CD4-positive, alpha-beta T cell treated with Interleukin-21 for 1 hour (primary cell): ENCODE measurements at regions not wholly inside any gene's neighbourhood (a gene's known extent, or its start where the extent isn't known, plus 50 kb on each side); places are given as distances from the start of the nearest gene placed in this dataset.

Experiments used
- DNase-seq: peaks from one replicate; pipeline ENCODE4 v3.0.0-alpha.2; 2020

DNA sequence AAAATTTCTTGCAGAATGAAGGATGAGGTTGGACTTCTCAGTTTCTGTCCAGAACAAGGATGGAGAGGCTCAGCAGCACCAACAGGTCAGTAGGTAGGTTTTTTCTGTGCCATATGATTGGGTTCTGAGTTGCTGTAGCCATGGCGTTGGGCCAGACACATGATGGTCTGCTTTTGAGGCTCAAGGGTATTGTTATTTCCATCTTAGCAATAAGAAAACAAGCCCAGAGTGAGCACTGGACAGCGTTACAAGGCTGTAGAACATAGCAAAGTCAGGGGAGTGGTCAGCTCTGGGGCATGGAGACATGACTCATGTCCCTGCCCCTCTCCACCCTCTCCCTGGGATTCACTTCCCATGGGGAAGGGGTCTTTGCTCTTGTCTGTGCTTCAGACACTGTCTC lies 137.6 kb upstream of the TOPAZ1 start:
- DNase-seq = no peak

DNA sequence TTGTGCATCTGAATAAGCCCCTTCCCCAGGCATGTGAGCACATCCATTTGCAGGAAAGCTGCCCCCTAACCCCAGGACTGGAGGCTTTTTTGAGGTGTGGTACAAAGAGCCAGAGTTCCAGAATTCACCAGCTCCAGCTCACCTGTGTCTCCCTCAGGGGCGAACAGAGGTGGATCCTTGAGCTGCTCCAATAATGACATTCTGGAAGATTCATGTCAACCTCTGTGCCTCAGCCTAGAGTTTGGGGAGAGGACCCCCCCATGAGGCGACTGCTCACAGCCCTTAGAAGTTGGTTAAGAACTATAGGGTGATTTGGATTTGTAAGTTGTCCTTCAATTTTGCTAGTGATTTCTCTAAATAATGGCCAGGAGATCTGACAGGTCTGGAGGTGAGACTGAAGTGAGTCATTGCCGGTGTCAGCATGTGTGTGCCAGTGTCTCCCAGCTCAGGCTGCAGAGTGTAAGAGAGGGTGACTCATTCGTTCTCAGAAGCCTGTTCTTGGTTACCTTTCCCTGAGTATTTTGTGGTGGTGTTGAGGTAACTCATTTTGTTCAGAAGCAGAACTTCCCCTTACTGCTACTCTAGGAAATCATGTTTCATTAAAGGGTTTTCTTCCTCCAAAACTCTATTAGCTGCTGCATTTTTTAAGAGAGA lies 136.9 kb upstream of the TOPAZ1 start:
- DNase-seq = no peak

DNA sequence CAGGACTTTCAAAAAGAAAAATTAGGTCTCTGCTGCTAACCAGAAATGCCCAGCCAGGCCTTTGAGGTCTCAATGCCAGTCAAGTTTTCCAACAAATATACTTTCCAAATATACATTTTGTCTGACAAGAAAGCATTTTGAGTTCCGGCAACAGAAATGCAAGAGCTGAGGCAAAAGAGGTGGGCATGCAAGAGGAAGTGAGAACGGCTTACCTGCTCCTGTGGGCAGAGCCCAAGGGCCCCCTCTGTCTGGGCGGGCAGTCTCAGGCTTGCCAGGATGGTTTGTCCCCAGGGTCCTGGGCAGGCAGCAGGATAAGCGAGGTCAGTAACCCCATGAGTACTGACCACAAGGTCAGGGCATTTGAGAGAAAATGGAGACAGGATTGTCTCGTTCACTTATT lies 136.1 kb upstream of the TOPAZ1 start:
- DNase-seq = no peak

DNA sequence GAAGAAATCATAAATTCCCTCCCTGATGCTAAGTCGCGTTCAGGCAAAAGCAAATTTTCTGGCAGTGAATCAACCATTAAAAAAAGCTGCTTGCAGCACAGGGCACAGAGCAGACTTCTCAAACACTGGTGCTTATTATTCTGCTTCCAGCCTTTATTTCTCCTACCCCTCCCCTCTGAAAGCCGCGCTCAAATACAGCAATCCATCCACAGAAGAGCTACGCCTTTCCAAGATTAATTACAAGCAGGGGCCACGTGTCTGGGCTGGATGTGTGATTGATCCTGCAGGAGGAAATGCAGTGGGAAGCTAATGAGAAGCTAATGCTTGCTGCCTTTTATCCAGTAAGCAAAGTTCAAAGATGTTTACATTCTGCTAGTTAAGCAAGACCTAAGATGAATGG lies 134.9 kb upstream of the TOPAZ1 start:
- DNase-seq = no peak

DNA sequence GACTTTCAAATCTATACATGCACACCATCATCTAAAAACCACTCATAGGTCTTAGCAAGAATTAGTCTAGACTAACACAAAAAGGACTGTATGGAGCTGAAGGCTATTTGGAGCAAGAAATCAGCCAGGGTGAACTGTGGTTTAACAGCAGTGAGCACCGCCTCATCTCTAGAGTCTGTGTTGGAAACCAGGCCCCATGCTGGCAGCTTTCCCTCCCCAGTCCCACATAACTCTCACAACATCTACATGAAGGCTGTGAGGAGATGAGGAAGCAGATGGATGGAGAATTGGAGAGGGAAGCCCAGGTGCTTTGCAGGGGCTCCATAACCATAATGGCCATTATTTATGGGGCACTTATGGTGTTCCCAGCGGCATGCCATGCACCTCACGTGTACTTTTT lies 133.2 kb upstream of the TOPAZ1 start:
- DNase-seq = no peak

DNA sequence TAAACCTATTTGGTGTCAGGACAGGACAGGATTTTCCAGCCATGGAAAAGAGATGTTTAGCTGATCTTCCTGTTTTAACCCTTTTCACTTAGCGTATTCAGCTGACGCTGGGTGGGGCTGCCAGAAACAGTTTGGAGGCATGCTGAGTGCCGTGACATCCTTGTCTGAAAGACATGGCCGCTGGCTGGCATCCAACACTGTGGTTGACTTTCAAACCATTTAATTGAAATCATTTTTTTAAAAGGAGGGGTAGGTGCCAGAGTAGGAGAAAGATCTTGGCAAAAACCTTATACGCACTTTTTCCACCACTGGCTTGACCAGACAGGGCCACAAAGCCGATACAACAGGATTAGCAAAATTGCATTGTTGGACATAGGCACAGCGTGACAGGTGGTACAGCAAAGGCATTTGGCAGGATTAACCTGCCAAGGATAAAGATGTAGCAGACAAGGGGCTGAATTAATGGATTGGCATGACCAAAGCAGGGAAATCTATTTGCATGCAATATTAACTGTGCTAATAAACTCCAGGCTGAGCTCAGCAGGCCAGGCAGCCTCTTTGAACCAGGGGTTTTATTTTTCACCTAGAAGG lies 131.8 kb upstream of the TOPAZ1 start:
- no peak for DNase-seq

DNA sequence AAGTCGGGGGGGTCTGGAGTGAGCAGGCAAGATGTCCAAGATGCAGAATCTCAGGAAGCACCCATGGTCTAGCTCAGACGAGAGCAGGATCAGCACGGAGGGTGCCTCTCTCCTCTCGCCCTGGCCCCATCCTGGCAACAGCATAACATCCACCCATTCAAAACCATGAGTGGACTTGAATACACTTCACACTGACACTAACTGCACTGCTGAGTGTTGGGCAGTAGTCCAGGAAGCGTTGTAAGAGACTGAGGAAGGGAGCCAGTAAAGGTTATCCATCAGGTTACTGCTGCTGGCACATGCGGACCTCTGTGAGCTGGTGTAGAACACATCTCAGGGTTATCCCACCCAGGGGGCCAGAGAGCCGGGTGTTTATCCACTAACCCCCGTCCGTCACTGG lies 131.0 kb upstream of the TOPAZ1 start:
- no peak for DNase-seq

DNA sequence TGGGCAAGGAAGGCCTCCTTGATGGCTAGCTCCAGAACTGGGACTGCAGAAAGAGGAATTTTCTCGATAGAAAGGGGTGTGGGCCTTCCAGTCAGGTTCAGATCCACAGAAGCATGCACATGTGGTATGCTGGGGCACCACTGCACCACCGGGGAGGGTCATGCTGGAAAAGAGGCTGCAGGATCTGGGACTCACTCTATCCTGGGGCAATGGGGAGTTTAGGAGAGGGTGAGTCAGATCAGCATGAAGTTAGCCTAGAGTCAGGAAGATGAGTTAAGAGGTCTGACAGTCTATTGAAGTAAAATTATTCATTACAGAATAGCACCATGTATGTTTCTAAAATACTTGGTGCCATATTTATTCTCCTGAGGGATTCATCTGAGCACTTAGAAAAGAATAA lies 130.2 kb upstream of the TOPAZ1 start:
- DNase-seq = no peak

DNA sequence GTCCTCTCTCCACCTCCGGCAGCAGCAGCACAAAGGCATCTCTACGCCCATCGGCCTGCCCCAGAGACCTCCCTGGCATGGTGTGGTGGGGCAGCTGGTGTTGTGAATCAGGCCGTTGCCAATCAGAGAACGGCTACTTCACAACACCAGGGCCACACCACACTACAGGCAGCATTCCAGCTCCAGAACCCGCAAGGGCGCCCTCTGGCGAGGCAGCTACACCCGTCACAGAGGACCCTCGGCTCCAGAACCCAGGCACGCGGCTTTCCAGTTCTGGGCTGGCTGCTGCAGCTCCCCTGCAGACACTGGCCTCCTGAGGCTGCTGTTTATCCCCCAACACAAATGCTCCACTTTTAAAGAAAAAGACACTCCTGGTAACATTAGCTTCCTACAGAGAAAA lies 127.5 kb upstream of the TOPAZ1 start:
- peak; percentile 3 for DNase-seq

DNA sequence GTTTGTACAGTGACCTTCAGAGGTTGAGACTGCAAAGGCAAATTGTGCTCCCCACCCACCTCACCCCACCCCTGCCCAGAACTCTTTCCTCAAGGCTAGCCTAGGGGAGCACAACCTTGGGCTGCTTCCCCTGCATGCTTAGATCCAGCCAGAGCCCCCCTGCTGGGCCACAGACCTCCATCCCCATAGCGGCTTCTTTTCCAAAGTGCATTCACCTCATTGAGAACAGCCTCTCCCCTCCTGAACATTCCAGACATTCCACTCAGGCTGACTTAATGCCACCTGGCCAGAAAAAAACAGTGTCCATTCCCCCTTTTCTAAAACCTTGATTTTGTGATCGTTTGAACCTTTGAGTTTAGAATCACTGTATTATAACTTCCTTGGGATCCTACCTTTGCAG lies 124.4 kb upstream of the TOPAZ1 start:
- DNase-seq = no peak

DNA sequence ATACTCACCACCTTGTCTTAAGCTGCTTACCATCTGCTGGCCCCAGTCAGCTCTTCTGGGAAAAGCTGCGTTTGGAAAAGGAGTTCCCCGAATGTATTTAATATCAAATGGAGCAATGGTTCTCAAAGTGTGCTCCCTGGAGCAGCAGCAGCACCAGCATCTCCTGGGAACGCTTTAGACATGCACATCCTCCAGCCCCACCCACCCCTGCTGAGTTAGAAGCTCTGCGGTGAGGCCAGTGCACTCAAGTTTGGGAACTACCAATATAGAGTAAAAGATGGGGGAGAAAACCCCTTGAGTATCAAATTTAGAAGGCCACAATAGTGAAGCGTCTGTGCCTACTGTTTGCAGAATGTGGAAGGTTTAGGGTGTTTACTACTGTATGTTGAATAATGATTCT lies 124.0 kb upstream of the TOPAZ1 start:
- DNase-seq = no peak

DNA sequence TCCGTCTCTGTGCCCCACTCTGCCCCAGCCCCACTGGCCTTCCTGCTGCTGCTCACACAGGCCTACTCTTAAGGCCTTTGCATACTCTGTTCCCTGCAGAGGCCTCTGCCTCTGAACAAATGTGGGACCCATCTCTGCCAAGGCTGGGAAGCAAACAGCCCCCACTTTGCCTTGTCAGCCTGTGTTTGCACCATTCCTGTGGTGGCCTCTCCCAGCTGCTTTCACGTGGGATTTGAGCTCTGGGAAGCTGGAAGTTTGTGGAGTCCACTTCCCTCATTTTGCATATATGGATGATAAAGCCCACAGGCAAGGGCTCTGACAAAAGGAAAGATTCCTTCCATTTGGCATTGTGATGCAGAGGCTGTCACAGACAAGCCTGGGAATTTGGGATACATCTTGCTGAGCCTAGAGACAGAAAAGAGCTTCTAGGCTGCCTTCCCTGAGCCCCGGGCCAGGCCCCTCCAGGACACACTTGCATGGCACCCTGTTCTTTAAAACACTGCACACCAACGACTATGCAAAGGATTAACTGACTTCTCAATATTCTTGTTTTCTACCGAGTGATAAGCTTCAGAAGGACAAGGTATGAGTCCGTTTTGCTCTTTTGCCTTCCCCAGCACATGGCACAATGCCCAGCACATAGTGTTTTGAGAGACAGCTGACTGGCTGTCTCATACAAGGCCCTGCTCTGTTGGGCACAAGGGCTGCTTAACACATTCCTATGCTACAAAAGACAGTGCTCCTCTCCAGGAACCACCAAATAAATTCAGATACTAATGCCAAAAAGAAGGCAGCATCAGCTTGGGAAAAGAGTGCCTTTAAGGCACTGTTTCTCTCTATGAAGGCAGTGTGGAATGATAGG lies 120.7 kb upstream of the TOPAZ1 start:
- no peak for DNase-seq

DNA sequence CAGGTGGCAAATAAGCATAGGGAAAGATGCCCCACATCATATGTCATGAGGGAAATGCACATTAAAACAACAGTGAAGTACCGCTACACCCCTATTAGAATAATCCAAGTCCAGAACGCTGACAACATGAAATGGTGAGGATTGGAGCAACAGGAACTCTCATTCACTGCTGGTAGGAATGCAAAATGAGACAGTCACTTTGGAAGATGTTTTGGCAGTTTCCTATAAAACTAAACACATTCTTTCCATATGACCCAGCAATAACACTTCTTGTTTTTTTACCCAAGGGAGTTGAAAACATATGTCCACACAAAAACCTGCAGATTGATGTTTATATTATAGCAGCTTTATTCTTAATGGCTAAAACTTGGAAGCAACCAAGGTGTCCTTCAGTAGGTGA lies 116.4 kb upstream of the TOPAZ1 start:
- no peak for DNase-seq

DNA sequence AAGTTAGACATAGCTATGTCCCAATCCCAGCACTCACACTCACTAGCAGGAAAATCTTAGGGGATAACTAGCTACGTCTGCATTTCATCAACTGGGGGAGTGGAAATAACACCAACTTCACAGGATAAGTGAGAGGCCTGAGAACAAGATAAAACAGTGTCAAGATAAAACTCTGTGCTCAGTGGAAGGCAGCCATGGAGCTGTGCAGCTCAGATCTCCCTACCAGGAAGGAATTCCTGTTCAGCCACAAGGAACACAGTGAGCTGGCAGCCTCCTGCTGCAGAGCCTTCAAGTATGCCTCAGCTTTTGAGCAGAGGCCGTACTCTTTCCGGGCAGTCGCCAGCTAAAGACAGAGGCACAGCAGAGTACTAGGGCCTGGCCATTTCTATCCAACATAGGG lies 115.8 kb upstream of the TOPAZ1 start:
- no peak for DNase-seq

DNA sequence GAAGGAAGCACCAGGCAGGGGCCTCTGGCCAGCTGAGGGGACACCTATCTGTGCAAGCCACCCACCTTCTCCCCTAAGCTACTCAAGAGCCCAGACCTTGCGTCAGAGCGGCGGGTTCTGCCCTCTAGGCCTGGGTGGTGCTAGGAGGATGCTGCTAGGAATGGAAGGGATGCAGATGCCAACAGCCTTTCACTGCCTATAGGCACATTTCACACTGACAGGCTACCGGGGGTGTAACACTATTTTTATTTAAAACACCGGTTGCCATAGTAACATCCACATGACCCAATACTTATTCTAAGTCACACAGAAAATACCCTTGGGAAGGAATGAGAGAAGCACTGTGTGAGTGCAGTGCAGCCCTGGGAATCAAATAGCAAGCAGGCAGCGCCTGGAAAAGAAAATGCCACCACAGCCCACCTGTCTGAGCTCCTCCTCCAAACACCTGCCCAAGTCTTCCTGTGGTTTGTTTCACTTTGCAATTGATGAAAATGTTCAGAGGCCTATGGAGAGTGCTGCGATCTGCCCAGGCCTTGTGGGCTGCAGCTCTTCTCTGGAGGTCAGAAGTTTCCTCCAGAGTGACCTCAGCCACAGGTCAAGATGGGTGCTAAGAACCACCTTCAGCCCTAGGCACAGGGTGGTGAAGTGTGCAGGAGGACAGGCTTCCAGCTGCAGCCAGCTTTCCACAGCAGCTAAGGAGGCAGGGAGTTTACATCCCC lies 113.5 kb upstream of the TOPAZ1 start:
- DNase-seq = no peak

DNA sequence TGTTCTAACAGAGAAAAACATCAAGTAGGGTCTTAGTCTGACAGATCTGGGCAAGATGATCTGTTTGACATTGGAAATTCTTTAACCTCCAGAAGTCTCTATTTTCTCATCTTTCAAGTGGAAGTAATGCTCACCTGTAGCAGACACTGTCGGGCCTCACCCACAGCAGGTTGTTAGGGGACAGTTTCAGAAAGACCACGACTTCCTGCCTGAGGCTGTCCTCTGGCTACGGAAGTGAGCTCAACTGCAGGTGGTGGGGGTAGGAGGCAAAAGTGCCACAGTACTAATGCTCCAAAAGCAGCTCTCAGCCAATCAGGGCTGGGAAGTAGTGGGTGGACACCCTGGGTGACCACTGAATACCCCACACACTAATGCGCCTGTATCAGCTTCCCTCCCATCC lies 111.4 kb upstream of the TOPAZ1 start:
- no peak for DNase-seq

DNA sequence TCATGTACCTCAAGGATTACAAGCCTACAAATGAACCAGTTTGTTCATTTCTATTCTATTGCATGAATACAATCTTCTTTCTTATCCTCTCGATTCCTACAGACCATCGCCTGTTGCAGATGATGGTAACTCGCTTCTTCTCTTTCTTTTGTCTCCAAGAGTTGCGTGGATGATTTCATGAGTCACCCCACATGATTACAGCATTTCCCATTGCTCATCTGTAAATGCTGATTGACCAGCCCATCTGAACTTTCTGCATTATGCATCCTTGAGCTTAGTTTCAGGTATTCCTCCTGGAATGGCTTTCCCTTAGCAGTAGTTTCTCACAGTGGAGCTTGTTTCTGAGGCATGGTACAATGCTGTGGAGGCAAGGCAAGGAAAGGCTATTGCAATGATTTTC lies 109.6 kb upstream of the TOPAZ1 start:
- DNase-seq = no peak

DNA sequence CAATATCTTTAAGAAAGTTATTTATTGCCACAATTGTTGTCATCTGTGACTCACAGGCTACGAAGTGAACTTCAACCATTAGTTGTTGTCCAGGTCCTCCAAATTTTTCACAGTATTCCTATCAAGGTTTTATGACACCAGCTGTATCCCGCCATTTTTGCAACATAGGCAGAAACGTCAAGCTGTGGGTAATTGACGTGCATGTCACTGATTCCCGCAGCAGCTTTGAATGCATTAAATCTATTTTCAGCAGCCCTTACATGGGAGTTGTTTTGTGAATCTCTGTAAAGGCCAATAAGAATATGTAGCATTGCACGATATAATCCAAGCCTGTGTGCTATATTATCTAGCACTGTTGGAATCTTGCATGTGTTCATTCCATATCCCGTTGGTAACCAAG lies 109.1 kb upstream of the TOPAZ1 start:
- DNase-seq = no peak

DNA sequence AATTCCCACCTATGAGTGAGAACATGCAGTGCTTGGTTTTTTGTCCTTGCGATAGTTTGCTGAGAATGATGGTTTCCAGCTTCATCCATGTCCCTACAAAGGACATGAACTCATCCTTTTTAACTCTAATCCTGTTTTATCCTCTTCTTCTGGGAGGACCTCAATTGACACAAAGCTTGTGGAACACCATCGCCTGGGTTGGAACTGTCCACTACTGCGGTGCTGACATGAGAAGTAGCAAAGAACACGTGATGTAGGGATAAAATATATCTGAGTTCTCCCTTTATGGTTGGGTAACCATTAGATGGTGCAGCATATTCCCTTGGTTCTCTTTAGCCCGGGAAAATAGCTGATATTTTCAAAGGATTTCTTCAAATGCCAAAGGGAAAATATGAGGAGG lies 105.3 kb upstream of the TOPAZ1 start:
- no peak for DNase-seq

DNA sequence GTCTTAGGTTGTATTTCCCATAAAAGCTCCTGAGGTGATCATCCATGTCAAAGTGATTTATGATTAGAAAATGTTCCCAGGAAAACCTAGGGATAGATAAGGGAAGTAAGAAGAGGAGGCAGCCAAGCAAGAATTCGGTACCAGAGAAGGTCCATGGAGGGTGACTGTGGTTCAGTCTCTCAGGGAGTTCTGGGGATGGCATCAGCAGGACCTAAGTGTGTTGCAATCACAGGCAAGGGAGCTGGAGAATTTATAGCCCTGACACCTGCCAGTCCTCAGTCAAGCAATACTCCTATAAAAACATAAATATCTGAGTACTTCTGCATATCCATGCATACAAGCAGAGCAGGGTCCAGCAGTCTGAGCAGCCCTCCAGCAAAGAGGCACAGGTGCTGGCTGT lies 95.6 kb upstream of the TOPAZ1 start:
- DNase-seq = no peak

DNA sequence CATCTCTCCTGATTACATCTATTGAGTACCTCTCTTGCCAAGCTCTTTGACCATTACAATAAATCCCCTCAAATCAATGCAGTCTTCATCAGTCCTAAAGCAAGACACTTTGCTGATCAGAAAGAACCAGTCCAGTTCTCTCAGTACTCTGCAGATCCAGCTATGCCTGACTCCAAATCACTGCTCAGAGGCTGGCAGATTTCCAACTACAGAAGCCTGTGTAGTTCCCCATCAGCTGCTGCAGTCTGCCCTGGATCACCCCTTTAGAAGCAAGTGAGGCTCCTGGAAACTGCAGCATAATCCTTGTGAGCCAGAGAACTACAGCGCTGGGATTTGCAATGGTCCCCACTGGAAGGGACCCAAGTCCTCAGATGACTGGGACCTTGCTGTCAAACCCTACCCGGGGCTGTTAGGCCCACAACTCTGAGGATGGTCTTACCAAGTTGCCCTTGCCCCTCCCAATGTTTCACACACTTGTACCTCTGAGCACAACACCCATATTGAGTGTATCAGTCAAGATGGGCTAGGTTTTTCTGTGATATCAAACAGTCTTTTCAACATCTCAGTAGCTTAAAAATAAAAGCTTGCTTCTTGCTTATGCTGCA lies 81.9 kb upstream of the TOPAZ1 start:
- DNase-seq = no peak

DNA sequence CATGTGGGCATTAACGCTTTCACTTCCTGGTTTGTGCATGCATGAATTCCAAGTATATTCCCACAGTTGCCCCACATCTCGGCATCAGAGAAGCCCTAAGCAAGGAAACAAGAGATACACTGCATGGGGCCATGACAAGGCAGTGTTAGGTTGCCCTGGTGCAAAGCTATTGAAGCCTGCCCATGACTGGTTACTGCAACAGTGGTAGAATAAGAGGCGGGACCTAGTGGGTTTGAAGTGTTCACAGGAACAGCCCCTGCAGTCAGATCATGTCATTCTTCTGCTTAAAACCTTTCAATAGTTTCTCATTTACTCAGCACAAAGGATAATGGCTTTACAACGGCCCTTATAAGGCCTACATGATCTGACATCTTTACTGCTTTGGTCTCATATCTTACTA lies 80.9 kb upstream of the TOPAZ1 start:
- DNase-seq = no peak

DNA sequence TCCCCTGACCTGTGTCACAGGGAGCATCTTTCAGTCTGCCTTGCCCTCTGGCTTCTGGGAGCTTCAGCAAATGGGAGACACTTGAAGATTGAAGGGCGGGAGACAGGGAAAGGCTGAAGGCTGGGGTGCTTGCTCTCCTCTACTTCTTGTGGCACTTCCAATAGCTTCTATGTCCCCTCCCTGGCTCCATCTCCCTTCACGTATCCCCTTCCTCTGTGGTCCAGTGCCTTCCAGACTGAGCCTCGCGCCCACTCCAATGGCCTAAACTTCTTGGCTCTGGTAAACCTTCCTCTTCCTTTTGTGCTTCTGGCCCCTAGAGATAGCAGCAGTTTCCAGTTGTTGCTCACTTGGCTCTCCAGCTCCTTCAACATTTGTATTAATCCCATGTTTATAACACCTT lies 69.8 kb upstream of the TOPAZ1 start:
- no peak for DNase-seq
